ENCODE measurements at regions not wholly inside any gene's neighbourhood (a gene's known extent, or its start where the extent isn't known, plus 50 kb on each side); places are given as distances from the start of the nearest gene placed in this dataset.
"Not testable (repeated sequence)": the region's sequence is repeated elsewhere in the genome, so short reads cannot be mapped to it uniquely, and the experiment has no call there.

DNA sequence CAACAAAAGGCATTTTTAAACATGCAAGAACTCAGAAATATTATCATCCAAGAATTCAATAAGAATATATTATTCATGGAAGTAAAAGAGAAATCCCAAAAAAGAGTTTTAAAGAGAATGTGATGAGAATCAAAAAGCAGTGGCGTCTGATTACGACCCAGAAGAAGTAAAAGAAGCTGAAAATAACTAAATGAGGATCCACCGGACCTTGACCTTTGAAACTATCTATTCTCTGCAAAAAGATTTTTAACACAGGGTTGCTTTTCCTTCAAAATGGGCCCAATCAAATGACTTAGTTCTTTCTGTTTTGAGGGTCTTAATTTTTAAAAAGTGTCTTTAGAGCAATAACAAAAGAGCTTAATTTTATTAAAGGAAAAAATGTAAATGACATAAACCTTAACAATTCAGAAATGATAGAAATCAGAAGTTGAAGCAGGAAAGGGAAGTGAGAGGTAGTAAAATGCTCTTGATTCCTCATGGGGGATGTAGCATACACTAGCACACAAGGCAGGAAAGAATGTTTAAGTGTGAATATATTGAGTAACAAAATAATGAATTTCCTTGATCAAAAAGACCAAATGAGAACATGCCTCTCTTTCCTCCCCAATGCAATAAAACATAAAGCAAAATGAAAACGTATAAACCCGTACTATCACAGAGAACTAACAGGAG is 223.1 kb upstream of the PRDM1 start:
- peak; percentile 76 for FAIRE-seq
- DNase-seq (ENCODE audit: extremely low spot score, insufficient read length, low read depth) = no peak

DNA sequence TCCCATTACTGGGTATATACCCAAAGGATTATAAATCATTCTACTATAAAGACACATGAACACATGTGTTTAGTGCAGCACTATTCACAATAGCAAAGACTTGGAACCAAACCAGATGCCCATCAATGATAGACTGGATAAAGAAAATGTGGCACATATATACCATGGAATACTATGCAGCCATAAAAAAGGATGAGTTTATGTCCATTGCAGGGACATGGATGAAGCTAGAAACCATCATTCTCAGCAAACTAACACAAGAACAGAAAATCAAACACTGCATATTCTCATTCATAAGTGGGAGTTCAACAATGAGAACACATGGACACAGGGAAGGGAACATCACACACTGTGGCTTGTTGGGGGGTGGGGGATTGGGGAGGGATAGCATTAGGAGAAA is 225.2 kb upstream of the PRDM1 start:
- not testable (repeated sequence) for FAIRE-seq; DNase-seq (ENCODE audit: extremely low spot score, insufficient read length, low read depth)

DNA sequence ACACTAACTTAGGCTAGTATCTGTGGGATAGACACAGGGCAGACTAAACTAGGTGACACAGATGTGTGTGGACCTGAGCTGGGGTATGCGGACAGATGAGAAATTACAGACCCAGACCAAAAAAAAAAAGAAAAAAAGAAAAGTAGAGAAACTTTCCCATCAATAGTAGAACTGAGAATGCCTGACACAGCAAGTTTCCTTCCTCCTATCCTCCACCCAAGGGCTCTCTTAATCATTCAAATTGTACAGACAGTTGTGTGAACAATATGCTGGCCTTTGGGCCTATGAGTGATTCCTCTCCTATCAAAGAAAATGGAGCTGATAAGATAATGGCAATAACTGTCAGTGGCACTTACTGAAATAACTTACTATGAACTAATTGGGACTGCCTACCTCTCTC is 226.7 kb upstream of the PRDM1 start:
- DNase-seq (ENCODE audit: extremely low spot score, insufficient read length, low read depth) = no peak
- no peak for FAIRE-seq

DNA sequence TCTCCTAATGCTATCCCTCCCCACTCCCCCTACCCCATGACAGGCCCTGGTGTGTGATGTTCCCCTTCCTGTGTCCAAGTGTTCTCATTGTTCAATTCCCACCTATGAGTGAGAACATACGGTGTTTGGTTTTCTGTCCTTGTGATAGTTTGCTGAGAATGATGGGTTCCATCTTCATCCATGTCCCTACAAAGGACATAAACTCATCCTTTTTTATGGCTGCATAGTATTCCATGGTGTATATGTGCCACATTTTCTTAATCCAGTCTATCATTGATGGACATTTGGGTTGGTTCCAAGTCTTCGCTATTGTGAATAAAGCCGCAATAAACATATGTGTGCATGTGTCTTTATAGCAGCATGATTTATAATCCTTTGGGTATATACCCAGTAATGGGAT is 227.5 kb upstream of the PRDM1 start:
- not testable (repeated sequence) for FAIRE-seq; DNase-seq (ENCODE audit: extremely low spot score, insufficient read length, low read depth)

DNA sequence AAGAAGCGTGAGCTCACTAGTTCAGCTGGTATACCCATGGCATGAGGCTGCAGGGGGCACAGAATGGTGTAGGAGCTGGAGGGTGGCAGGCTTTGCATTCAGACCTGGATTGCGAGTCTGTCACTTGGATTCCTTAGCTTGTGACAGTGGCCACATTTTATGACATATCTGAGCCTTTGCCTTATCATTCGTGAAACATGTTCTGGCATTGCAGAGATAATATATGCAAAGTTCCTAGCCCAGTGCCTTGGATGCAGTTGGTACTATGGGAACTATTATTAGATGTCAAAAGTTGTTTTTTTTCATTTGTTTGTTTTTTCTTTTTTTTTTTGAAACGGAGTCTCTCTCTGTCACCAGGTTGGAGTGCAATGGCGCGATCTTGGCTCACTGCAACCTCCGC is 230.7 kb upstream of the PRDM1 start:
- no peak for DNase-seq (ENCODE audit: extremely low spot score, insufficient read length, low read depth)
- no peak for FAIRE-seq

DNA sequence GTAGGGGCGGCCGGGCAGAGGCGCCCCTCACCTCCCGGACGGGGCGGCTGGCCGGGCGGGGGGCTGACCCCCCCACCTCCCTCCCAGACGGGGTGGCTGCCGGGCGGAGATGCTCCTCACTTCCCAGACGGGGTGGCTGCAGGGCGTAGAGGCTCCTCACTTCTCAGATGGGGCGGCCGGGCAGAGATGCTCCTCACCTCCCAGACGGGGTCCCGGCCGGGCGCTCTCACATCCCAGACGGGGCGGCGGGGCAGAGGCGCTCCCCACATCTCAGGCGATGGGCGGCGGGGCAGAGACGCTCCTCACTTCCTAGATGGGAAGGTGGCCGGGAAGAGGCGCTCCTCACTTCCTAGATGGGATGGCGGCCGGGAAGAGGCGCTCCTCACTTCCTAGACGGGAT is 232.2 kb upstream of the PRDM1 start:
- DNase-seq (ENCODE audit: extremely low spot score, insufficient read length, low read depth); FAIRE-seq: not testable (repeated sequence)

DNA sequence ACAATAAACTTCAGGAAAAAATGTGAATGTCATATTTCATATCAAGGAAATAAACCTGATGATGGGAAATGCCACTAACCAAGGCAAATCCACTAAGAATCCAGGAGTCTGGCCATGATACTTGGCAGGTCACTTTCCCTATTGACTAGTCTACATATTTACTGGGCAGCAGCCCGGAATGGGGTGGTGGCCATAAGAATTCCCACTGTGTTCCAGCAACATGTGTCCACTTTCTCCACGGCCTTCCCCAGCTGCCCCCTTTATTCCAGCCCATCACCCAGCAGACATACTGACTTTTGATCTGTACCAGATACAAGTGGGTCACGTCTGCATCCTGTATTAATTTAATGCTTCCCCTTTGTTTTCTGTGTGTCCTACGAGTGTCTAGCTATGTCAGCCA is 234.5 kb upstream of the PRDM1 start:
- FAIRE-seq (no peak), DNase-seq (ENCODE audit: extremely low spot score, insufficient read length, low read depth) (no peak)

DNA sequence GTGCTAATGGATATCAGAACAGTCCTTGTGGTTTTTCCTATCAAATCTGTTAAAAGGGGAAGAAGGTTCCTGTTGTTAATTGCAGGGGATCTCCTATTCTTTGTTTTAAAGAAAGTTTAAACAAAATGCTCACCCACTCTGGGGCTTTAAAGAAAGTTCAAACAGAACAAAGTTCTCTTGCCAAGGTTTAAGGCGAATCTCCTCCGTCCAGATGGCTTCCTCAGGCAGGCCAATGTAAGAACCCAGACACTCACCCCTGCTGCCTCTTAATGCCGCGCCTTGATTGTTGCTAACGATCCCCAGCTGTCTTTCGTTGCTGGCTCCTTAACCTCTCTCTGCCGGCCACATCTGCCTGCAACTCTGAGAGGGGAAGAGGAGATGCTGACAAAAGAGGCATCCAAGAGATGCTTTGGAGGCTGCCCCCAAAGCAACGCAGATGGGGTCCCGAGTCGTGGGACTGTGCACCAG is 235.0 kb upstream of the PRDM1 start:
- FAIRE-seq (no peak), DNase-seq (ENCODE audit: extremely low spot score, insufficient read length, low read depth) (no peak)

DNA sequence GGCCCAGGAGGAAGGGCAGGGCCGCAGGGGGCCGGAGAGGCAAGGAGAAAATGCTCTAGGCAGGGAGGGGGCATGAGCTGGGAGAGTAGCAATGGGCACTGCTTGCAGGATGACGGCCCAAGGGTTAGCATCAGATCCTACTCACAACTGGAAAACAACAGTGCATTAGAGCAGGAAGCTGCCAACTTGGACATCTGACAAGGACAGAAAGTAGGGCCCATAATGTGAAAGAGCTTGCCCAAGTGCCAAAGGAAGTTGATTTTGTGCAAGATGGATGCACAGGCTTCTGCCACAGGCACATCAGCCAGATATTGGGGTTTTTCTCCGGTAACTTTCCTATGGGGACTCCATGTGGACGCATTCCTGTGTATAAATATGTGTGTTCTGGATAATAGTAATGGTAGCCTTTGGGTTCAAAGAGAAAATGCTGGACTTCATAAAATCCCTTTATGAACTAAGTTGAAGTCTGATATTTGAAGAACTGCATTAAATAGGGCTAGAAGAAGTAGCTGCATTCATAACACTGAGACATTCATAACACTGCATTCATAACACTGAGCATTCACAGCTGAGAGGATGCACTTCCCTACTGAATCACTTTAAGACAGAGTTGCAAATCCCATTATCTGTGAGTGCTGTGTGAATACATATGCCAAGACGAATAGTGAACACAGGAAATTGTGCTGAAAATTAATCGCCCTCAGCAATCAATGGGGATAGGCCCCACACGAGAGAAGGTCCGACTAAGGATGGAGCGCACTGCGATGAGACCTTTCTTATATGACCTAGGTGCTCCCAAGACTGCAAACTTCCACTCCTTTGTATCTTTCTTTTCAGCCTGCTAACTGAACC is 235.6 kb upstream of the PRDM1 start:
- DNase-seq (ENCODE audit: extremely low spot score, insufficient read length, low read depth) (no peak), FAIRE-seq (no peak)

DNA sequence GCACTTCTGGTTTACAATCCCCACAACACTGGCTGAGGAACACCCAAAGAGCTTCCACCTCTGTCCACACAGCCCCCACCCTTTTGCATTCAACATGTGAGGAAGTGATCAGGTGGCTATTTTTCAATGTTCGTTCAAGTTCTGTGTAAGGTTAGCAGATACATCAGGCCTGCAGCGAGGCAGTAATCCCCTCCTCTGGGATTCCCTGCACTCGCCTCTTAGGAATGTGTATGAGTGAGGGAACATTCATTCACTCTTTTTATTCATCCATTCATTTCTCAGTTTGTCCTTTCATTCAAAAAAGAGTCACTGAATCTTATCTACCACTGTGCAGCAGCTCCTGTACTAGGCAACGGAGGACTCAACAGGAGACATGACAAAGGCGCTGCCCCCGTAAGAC is 236.4 kb upstream of the PRDM1 start:
- no peak for DNase-seq (ENCODE audit: extremely low spot score, insufficient read length, low read depth)
- FAIRE-seq = no peak

DNA sequence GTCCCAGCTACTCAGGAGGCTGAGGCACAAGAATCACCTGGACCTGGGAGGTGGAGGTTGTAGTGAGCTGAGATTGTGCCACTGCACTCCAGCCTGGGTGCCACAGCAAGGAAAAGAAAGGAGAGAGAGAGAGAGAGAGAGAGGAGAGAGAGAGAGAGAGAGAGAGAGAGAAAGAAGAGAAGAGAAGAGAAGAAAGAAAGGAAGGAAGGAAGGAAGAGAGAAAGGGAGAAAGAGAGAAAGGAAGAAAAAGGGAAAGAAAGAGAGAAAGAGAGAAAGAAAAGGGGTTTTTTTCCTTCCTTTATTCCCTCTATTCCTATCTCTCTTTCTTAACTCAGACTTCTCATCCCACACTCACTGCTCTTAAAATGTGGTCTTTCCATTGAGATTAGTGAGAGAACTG is 238.7 kb upstream of the PRDM1 start:
- FAIRE-seq = no peak
- no peak for DNase-seq (ENCODE audit: extremely low spot score, insufficient read length, low read depth)

DNA sequence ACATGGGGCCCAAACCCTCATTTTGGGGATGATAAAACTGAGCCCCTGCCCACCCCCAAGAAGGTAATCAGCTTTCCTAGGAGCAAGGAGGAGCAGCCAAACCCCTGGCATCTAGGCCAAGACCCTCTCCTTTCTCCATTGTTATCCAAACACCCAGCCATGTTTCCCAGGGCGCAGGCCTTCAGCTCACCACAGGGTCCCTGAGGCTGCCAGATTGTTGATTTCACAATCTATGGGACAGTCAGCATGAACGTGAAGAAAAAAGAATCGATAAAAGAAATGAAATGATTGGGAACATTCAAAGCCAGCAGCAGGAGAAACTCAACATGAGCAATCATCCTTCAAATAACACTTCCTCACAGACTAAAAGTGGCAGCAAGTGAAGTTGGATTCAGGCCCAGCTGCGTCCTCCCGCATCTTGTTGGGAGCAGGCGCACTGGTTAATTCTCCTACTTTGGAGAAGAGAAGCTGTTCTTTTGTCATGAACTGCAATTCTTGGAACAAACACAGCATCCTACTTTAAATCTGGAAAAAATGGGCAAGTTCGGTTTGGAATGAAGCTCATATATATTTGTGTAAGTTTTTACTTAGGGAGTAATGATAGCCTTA is 241.8 kb upstream of the PRDM1 start:
- FAIRE-seq (no peak), DNase-seq (ENCODE audit: extremely low spot score, insufficient read length, low read depth) (no peak)

DNA sequence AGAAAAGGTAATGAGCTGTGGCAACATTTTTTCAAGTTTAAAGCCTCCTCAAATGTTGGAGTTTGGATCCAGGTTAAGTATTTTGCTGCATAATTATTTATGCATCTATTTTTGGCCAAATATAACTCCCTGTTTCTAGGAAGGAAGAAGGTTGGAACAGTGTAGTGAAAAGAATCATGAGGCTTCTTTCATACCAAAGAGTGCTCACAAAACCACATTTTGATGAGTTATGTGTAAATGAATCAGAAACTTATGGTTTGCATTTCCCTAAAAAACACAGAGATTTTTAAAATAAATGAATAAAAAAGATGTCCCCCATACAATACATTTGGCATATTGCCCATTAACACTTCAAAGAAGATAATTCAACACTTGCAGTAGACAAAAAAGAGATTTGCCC is 246.9 kb upstream of the PRDM1 start:
- no peak for FAIRE-seq
- DNase-seq (ENCODE audit: extremely low spot score, insufficient read length, low read depth) = no peak

DNA sequence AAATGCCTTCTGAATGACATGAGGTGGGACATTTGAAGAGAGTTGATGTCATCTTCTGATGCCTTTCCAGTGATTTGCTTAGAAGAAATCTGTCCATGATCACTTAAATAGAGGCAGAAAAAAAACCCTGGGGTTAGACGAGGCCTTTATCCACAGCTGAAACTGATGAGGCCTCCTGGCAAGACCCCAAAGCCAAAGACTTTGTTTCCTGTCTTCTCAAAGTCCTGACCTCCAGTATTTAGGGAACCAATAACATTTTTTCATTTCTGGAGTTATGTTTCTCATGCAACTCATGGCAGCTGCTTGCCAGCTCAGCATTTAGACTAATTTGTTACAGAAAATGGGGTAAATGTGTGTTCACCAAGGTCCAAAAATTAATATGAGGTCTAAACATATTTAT is 248.0 kb upstream of the PRDM1 start:
- no peak for DNase-seq (ENCODE audit: extremely low spot score, insufficient read length, low read depth)
- FAIRE-seq = no peak

DNA sequence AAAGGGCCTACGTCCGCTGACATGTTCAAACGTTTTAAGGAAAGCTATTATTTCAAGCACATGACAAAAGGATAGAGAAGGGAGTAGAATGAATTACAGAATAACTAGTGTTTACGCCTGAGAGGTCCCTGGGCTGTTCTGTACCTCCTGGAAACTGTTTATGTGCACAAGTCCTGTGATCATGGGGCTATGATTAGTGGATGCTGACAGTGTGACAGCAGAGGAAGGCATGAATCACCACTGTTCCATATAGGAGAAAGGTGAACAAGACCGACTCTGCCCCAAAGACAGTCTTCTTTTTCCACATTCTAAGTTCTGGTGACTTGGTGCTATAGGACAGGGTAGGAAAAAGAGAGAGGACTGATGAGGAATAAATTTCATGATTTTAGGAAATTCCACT is 249.2 kb upstream of the PRDM1 start:
- no peak for FAIRE-seq
- DNase-seq (ENCODE audit: extremely low spot score, insufficient read length, low read depth) = no peak

DNA sequence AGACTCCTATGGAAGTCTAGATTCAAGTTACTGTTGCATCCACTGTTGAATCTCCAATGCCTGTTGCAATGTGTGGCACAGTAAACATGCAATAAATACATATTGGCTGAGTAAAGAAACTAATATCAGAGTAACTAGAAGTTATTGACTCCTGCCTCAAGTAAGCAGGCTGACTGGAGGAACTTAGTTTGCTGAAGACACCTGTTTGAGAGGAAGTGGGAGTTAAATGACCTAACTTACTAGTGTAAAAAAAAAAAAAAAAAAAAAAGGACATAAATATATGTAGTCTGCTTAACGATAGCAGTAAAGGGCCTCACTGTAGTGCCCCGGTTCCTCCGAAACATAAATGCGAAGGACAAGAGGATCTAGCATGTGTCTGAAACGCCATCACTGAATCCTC is 249.8 kb upstream of the PRDM1 start:
- FAIRE-seq (no peak), DNase-seq (ENCODE audit: extremely low spot score, insufficient read length, low read depth) (no peak)

DNA sequence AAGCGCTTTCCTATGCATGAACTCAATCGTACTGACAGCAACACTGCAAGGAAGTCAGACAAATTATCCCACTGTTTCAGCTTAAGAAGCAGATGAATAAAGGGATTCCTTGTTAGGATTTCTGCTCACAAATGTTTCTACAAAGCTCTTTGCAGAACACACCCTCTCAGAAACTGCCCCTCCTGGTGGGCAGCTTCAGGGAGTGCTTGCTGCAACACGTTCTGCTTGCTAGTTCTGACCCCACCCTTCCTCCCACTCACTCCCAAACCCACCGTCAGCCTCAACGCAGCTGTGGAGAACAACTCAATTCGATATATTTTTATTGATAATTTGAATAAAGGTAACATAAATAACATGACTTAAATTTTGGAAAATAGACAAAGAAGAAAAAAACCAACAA is 250.8 kb upstream of the PRDM1 start:
- DNase-seq (ENCODE audit: extremely low spot score, insufficient read length, low read depth) (no peak), FAIRE-seq (no peak)

DNA sequence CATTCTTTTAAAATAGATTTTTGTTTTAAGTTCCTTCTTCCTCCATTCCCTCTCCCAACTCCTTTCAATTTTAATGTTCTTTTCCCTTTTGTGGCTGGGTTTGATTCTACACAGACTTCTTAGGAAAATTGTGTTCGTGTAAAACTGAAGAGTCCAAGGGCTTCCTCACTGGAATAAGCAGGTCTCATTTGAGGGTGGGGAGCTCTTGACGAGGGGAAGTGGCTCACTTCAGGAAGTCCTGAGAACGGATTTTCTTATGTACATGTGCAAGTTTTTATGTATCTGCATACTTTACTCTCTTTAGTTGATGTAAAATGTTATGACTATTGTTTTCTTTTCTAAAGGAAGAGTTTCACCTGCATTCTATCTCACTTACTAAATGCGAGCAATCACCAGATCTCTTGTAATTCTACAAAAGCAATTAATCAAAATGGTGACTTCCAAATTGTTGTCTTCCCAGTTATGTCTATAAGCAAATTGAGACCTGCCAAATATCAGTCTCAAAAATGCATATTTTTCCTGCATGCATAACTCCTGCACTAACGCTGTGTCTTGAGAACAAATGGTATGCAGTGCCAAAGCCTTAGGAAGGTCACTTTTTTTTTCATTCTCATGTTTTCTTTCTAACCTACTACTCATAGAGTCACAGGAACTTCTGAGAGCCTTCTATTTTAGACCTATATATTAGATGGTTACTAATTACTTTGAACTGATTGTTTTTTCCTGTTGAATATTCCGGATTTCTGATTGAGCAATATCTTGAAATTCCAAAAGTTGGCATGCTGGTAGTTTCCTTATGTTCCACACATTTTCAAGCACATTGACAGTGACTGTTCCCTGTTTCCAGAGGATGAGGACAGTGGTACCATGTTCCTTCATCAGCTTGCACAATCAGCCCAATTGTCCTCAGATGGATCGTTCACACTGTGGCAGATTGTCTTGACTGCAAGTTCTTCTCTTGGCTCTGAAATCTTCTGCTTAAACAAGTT is 251.9 kb upstream of the PRDM1 start:
- no peak for DNase-seq (ENCODE audit: extremely low spot score, insufficient read length, low read depth)
- FAIRE-seq = no peak

DNA sequence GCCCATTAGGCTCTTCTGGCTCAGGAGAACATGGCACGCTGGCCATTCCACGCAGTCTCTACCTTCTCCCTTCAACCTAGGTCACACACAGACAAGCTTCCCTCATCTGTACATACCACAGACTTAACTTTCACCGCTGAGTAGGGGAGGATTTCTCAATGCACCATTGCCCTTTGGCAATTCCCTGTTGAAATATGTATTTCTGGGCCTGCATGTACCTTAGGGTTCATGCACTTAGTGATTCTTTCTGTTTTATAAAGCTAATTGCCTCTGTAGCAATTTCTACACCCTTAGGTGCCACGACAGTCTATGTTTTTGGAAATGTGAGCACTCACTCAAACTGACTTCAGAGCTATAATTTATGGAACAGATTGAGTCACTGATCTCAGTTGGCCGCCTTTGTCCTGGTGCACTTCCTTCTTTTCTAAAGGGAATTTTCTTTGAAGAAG is 253.8 kb upstream of the PRDM1 start:
- FAIRE-seq (no peak), DNase-seq (ENCODE audit: extremely low spot score, insufficient read length, low read depth) (no peak)

All from GM18507 (cell line).